ENCODE measurements at regions not wholly inside any gene's neighbourhood (a gene's known extent, or its start where the extent isn't known, plus 50 kb on each side); places are given as distances from the start of the nearest gene placed in this dataset.

- H3K4me1 Mint-ChIP-seq (ENCODE audit: low read depth): no peaks in the 10 kb centered on the region
- no peak overlapping the region for H3K4me3 Mint-ChIP-seq
- CTCF ChIA-PET: no interaction called here
- peaks cover 6% of the 10 kb centered on the region for H3K9me3 Mint-ChIP-seq
- no peak overlapping the region for H3K27ac Mint-ChIP-seq
- H3K36me3 Mint-ChIP-seq (ENCODE audit: low read depth): no peaks in the 10 kb centered on the region
- ATAC-seq (no peak), DNase-seq (no peak)
- intact Hi-C loops (cut with micrococcal nuclease): no loop called here
- TF ChIP-seq CTCF (IDR thresholded peaks at IDR 0.05): no peak
- POLR2A ChIA-PET: no interaction called here
- H3K27me3 Mint-ChIP-seq: no peaks in the 10 kb centered on the region
These were observed 779.0 kb upstream of the INTU start for GRCh38 chr4:126853715-126854114.

GRCh38 chr4:126856906-126857305 is 775.9 kb upstream of the INTU start:
- H3K36me3 Mint-ChIP-seq (ENCODE audit: low read depth): no peaks in the 10 kb centered on the region
- no peak overlapping the region for H3K27ac Mint-ChIP-seq
- H3K9me3 Mint-ChIP-seq: peaks cover 5% of the 10 kb centered on the region
- TF ChIP-seq CTCF (IDR thresholded peaks at IDR 0.05): no peak
- ChIA-PET CTCF (no interaction called here), POLR2A (no interaction called here)
- no peaks in the 10 kb centered on the region for H3K27me3 Mint-ChIP-seq
- H3K4me3 Mint-ChIP-seq: no peak overlapping the region
- H3K4me1 Mint-ChIP-seq (ENCODE audit: low read depth): no peaks in the 10 kb centered on the region
- ATAC-seq: no peak
- DNase-seq: no peak
- intact Hi-C loops (cut with micrococcal nuclease): no loop called here

GRCh38 chr4:126859314-126859713 is 773.4 kb upstream of the INTU start:
- no peaks in the 10 kb centered on the region for H3K27me3 Mint-ChIP-seq
- ChIA-PET CTCF (no interaction called here), POLR2A (no interaction called here)
- intact Hi-C loops (cut with micrococcal nuclease): no loop called here
- no peaks in the 10 kb centered on the region for H3K4me1 Mint-ChIP-seq (ENCODE audit: low read depth)
- no peaks in the 10 kb centered on the region for H3K36me3 Mint-ChIP-seq (ENCODE audit: low read depth)
- ATAC-seq (no peak), DNase-seq (no peak)
- H3K27ac Mint-ChIP-seq: no peak overlapping the region
- TF ChIP-seq CTCF (IDR thresholded peaks at IDR 0.05): no peak
- H3K9me3 Mint-ChIP-seq: peaks cover 7% of the 10 kb centered on the region
- no peak overlapping the region for H3K4me3 Mint-ChIP-seq

GRCh38 chr4:126859872-126860271 is 772.9 kb upstream of the INTU start:
- no peaks in the 10 kb centered on the region for H3K27me3 Mint-ChIP-seq
- intact Hi-C loops (cut with micrococcal nuclease): no loop called here
- H3K36me3 Mint-ChIP-seq (ENCODE audit: low read depth): no peaks in the 10 kb centered on the region
- POLR2A ChIA-PET: no interaction called here
- H3K9me3 Mint-ChIP-seq: peaks cover 7% of the 10 kb centered on the region
- DNase-seq: no peak
- no peaks in the 10 kb centered on the region for H3K4me1 Mint-ChIP-seq (ENCODE audit: low read depth)
- no peak for TF ChIP-seq CTCF (IDR thresholded peaks at IDR 0.05)
- H3K27ac Mint-ChIP-seq: no peak overlapping the region
- H3K4me3 Mint-ChIP-seq: no peak overlapping the region
- no peak for ATAC-seq
- CTCF ChIA-PET: no interaction called here

- no peaks in the 10 kb centered on the region for H3K27me3 Mint-ChIP-seq
- no peak for TF ChIP-seq CTCF (IDR thresholded peaks at IDR 0.05)
- no peaks in the 10 kb centered on the region for H3K36me3 Mint-ChIP-seq (ENCODE audit: low read depth)
- no peak overlapping the region for H3K27ac Mint-ChIP-seq
- ChIA-PET CTCF (no interaction called here), POLR2A (no interaction called here)
- no peak overlapping the region for H3K4me3 Mint-ChIP-seq
- intact Hi-C loops (cut with micrococcal nuclease): no loop called here
- no peak for DNase-seq
- H3K9me3 Mint-ChIP-seq: peaks cover 7% of the 10 kb centered on the region
- H3K4me1 Mint-ChIP-seq (ENCODE audit: low read depth): no peaks in the 10 kb centered on the region
- ATAC-seq: no peak
These were observed 772.4 kb upstream of the INTU start for GRCh38 chr4:126860308-126860707.
